Stomach (tissue), 4 donors: ENCODE measurements at regions not wholly inside any gene's neighbourhood (a gene's known extent, or its start where the extent isn't known, plus 50 kb on each side); places are given as distances from the start of the nearest gene placed in this dataset.
"Not testable (repeated sequence)": the region's sequence is repeated elsewhere in the genome, so short reads cannot be mapped to it uniquely, and the experiment has no call there.

ENCODE experiments used
- CTCF ChIP-seq, 7 experiments: fragments of 450-650 bp in 4 of 7; fragments of 200-600 bp in 3 of 7; sonication (generic) in 3 of 7; IDR thresholded peaks; one replicate each; pipeline ENCODE4 v1.5.1; 2016 to 2019; ENCODE audit warnings: antibody characterized with exemption in 7 of 7, control low read depth in 2 of 7, mild to moderate bottlenecking in 1 of 7
- EP300 ChIP-seq: sonication (generic); formaldehyde crosslinking; IDR thresholded peaks from one replicate; pipeline ENCODE4 v1.6.1; 2017; ENCODE audit warnings: antibody characterized with exemption
- POLR2AphosphoS5 ChIP-seq, 3 donors: sonication (generic); formaldehyde crosslinking; IDR thresholded peaks; one replicate each; pipeline ENCODE4 v1.6.1; 2016; ENCODE audit warnings: antibody characterized with exemption in 3 of 3

GRCh38 chr3:103531327-103531726 is 1096.5 kb downstream of the ZPLD1 start:
- TF ChIP-seq CTCF (IDR thresholded peaks at IDR 0.05); EP300; POLR2AphosphoS5 (IDR thresholded peaks at IDR 0.05): not testable (repeated sequence)
